IMR-90 (cell line): ENCODE measurements at regions not wholly inside any gene's neighbourhood (a gene's known extent, or its start where the extent isn't known, plus 50 kb on each side); places are given as distances from the start of the nearest gene placed in this dataset.
"Not testable (repeated sequence)": the region's sequence is repeated elsewhere in the genome, so short reads cannot be mapped to it uniquely, and the experiment has no call there.

Experiments used
- BHLHE40 ChIP-seq: fragments of 150-350 bp; IDR thresholded peaks from 2 replicates; pipeline ENCODE4 v1.6.1; 2016; ENCODE audit warnings: mild to moderate bottlenecking, low read depth, low read length
- CHD1 ChIP-seq: IDR thresholded peaks from 2 replicates; pipeline ENCODE4 v1.6.1; 2012; ENCODE audit warnings: low read depth, low read length, improper control_type of control experiment
- CTCF ChIP-seq: conservative IDR thresholded peaks from 2 replicates; pipeline ENCODE4 v1.5.1; 2012; ENCODE audit warnings: mild to moderate bottlenecking, low read depth, low read length, improper control_type of control experiment
- ELK1 ChIP-seq: fragments of 150-350 bp; IDR thresholded peaks from 2 replicates; pipeline ENCODE4 v1.6.1; 2016; ENCODE audit warnings: low read depth, mild to moderate bottlenecking, low read length, moderate library complexity, borderline replicate concordance
- FOS ChIP-seq: fragments of 150-350 bp; IDR thresholded peaks from 2 replicates; pipeline ENCODE4 v1.6.1; 2016; ENCODE audit warnings: low read depth, low read length
- MAFK ChIP-seq: IDR thresholded peaks from 2 replicates; pipeline ENCODE4 v1.6.1; 2012; ENCODE audit warnings: low read depth, low read length, improper control_type of control experiment
- MAZ ChIP-seq: IDR thresholded peaks from 2 replicates; pipeline ENCODE4 v1.6.1; 2012; ENCODE audit warnings: low read depth, mild to moderate bottlenecking, low read length, improper control_type of control experiment, moderate library complexity, borderline replicate concordance
- MXI1 ChIP-seq: IDR thresholded peaks from 2 replicates; pipeline ENCODE4 v1.6.1; 2012; ENCODE audit warnings: low read depth, mild to moderate bottlenecking, low read length, moderate library complexity, borderline replicate concordance
- POLR2A ChIP-seq: IDR thresholded peaks from 2 replicates; pipeline ENCODE4 v1.6.1; 2012; ENCODE audit warnings: mild to moderate bottlenecking, low read depth, low read length
- RAD21 ChIP-seq: IDR thresholded peaks from 2 replicates; pipeline ENCODE4 v1.6.1; 2012; ENCODE audit warnings: low read length, improper control_type of control experiment
- RCOR1 ChIP-seq: IDR thresholded peaks from 2 replicates; pipeline ENCODE4 v1.6.1; 2012; ENCODE audit warnings: mild to moderate bottlenecking, low read length, improper control_type of control experiment; ENCODE audit not compliant: insufficient replicate concordance
- RFX5 ChIP-seq: IDR thresholded peaks from 2 replicates; pipeline ENCODE4 v1.8.0; 2012; ENCODE audit warnings: low read depth, mild to moderate bottlenecking, low read length, moderate library complexity
- SMC3 ChIP-seq: fragments of 150-350 bp; IDR thresholded peaks from 2 replicates; pipeline ENCODE4 v1.6.1; 2016; ENCODE audit warnings: low read depth, mild to moderate bottlenecking, antibody characterized with exemption, low read length, moderate library complexity

GRCh38 chr4:125797621-125798020 lies 482.9 kb downstream of the FAT4 start:
- not testable (repeated sequence) for TF ChIP-seq CTCF, POLR2A, FOS, BHLHE40, ELK1, RCOR1, SMC3, MAZ, RFX5, RAD21, MXI1, MAFK, CHD1
